ENCODE measurements at regions not wholly inside any gene's neighbourhood (a gene's known extent, or its start where the extent isn't known, plus 50 kb on each side); places are given as distances from the start of the nearest gene placed in this dataset.

GRCh38 chr5:74205767-74206578 is 434.6 kb downstream of the ENC1 start:
- no peaks in the 10 kb centered on the region for H3K4me1 ChIP-seq (ENCODE audit: control insufficient read depth, insufficient read depth, low read length)
- H3K27me3 ChIP-seq (ENCODE audit: control insufficient read depth in 1 of 2, insufficient read depth in 2 of 2, low read length in 2 of 2): no peaks in the 10 kb centered on the region
- no peak overlapping the region for H3K9ac ChIP-seq (ENCODE audit: low read length in 2 of 2)
- H3K36me3 ChIP-seq (ENCODE audit: control insufficient read depth in 2 of 2, insufficient read depth in 2 of 2, low read length in 2 of 2): no peaks in the 10 kb centered on the region
- no peak overlapping the region for H3K27ac ChIP-seq (ENCODE audit: low read length)
- no peak overlapping the region for H3K4me3 ChIP-seq (ENCODE audit: low read length in 2 of 2)
- H3K9me3 ChIP-seq (ENCODE audit: control insufficient read depth in 2 of 2, low read length in 2 of 2): no peaks in the 10 kb centered on the region

DNA sequence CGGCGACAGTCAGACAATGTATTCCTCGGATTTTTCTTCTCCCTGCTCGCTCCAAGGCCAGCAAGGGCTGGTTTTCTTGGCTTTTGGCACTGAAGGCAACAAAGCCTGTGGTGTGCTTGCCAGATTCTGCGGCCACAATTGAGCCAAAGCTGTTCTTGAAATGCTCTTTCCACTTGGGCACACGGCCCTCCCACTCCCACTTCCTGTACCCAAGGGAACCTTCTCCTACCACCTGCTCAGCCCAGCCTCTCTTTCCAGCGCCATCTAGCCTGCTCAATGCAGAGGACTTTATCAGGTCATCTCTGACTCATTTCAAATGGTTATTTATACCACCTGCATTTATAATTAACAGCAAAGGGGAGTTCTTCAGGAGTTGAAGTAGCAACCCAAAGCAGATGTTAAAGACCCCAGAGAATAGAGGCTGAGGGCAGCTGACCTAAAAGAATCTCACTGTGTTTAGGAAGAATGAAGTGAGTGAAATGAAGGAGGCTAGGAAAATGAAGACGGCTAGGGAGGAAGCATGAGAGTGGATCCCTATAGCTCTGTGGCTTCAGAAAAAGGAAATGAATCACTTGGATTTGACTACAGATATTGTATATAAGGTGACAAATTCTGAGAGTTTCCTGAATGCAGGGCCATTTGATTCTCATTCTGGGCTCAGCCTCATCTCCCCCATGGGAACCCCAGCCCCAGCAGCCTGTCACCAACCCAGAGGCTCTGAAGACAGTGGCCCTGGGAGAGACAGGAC is 439.0 kb downstream of the ENC1 start:
- no peak overlapping the region for H3K4me3 ChIP-seq (ENCODE audit: low read length in 2 of 2)
- H3K27me3 ChIP-seq (ENCODE audit: control insufficient read depth in 1 of 2, insufficient read depth in 2 of 2, low read length in 2 of 2): no peaks in the 10 kb centered on the region
- no peaks in the 10 kb centered on the region for H3K36me3 ChIP-seq (ENCODE audit: control insufficient read depth in 2 of 2, insufficient read depth in 2 of 2, low read length in 2 of 2)
- peaks cover 3% of the 10 kb centered on the region for H3K4me1 ChIP-seq (ENCODE audit: control insufficient read depth, insufficient read depth, low read length)
- H3K9ac ChIP-seq (ENCODE audit: low read length in 2 of 2): no peak overlapping the region
- no peaks in the 10 kb centered on the region for H3K9me3 ChIP-seq (ENCODE audit: control insufficient read depth in 2 of 2, low read length in 2 of 2)
- H3K27ac ChIP-seq (ENCODE audit: low read length): no peak overlapping the region

- no peaks in the 10 kb centered on the region for H3K9me3 ChIP-seq (ENCODE audit: control insufficient read depth in 2 of 2, low read length in 2 of 2)
- H3K27me3 ChIP-seq (ENCODE audit: control insufficient read depth in 1 of 2, insufficient read depth in 2 of 2, low read length in 2 of 2): no peaks in the 10 kb centered on the region
- H3K4me3 ChIP-seq (ENCODE audit: low read length in 2 of 2): no peak overlapping the region
- H3K27ac ChIP-seq (ENCODE audit: low read length): no peak overlapping the region
- no peak overlapping the region for H3K9ac ChIP-seq (ENCODE audit: low read length in 2 of 2)
- H3K4me1 ChIP-seq (ENCODE audit: control insufficient read depth, insufficient read depth, low read length): peaks cover 3% of the 10 kb centered on the region
- H3K36me3 ChIP-seq (ENCODE audit: control insufficient read depth in 2 of 2, insufficient read depth in 2 of 2, low read length in 2 of 2): no peaks in the 10 kb centered on the region
Observed at GRCh38 chr5:74200560-74200959, 440.0 kb downstream of the ENC1 start.

DNA sequence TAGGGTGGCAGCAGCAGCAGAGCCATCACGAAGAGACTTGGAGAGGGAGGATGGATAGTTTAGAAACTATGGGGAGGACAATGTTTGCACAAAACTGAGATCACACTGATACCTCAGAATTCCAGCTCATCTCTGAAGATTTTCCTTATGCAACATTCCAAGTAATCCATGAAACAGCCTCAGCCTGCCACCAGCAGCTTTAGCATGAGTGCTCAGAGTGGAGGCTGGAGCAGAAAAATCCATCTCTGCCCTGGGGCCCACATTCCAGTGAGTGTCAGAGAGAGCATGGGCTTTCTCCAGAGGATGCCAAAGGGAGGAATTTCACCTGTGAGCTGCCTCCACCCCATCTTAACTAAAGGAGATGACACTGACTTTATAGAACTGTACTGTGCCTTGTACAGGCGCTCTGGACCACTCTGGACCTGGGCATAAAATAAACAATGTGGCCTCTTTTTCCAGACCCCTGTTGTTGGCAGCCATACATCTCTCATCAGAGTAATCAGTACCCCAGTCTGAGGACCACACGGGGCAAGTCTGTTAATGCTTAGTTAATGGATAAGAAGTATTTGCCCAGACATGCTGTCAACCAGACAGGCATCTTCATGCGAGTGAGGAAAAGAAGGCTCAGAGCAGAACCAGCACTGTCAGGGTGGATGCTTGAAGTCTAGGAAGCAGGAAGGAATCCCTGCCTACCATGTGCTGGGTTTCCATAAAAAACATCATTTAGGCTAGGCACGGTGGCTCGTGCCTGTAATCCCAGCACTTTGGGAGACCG is 440.9 kb downstream of the ENC1 start:
- Histone ChIP-seq H3K27ac (ENCODE audit: low read length) (no peak overlapping the region), H3K4me1 (ENCODE audit: control insufficient read depth, insufficient read depth, low read length) (peaks cover 3% of the 10 kb centered on the region), H3K4me3 (ENCODE audit: low read length in 2 of 2) (no peak overlapping the region), H3K36me3 (ENCODE audit: control insufficient read depth in 2 of 2, insufficient read depth in 2 of 2, low read length in 2 of 2) (no peaks in the 10 kb centered on the region), H3K9me3 (ENCODE audit: control insufficient read depth in 2 of 2, low read length in 2 of 2) (no peaks in the 10 kb centered on the region), H3K9ac (ENCODE audit: low read length in 2 of 2) (no peak overlapping the region), H3K27me3 (ENCODE audit: control insufficient read depth in 1 of 2, insufficient read depth in 2 of 2, low read length in 2 of 2) (no peaks in the 10 kb centered on the region)

DNA sequence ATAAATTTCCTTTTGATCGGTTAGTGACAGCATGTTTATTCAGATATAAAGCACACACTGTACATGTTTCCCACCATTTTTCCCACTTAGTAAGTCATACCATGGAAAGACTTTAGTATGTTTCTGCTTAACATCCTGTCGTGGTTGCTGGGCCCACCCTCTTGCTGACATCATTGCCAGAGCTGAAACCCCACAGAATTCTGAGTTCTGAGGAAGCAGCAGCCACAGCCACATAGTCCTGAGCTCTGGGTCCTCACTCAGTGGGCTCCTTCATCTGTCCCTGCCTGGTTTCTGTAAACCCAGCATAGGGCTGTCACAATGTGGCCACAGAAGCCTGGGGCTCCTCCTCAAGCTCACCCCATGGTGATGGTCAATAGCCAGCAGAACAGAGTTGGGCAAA is 441.5 kb downstream of the ENC1 start:
- Histone ChIP-seq H3K27ac (ENCODE audit: low read length) (no peak overlapping the region), H3K36me3 (ENCODE audit: control insufficient read depth in 2 of 2, insufficient read depth in 2 of 2, low read length in 2 of 2) (no peaks in the 10 kb centered on the region), H3K4me1 (ENCODE audit: control insufficient read depth, insufficient read depth, low read length) (peaks cover 3% of the 10 kb centered on the region), H3K9ac (ENCODE audit: low read length in 2 of 2) (no peak overlapping the region), H3K4me3 (ENCODE audit: low read length in 2 of 2) (no peak overlapping the region), H3K27me3 (ENCODE audit: control insufficient read depth in 1 of 2, insufficient read depth in 2 of 2, low read length in 2 of 2) (no peaks in the 10 kb centered on the region), H3K9me3 (ENCODE audit: control insufficient read depth in 2 of 2, low read length in 2 of 2) (no peaks in the 10 kb centered on the region)

GRCh38 chr5:74198156-74198555 is 442.4 kb downstream of the ENC1 start:
- Histone ChIP-seq H3K9me3 (ENCODE audit: control insufficient read depth in 2 of 2, low read length in 2 of 2) (no peaks in the 10 kb centered on the region), H3K4me1 (ENCODE audit: control insufficient read depth, insufficient read depth, low read length) (peaks cover 3% of the 10 kb centered on the region), H3K27me3 (ENCODE audit: control insufficient read depth in 1 of 2, insufficient read depth in 2 of 2, low read length in 2 of 2) (no peaks in the 10 kb centered on the region), H3K27ac (ENCODE audit: low read length) (no peak overlapping the region), H3K9ac (ENCODE audit: low read length in 2 of 2) (no peak overlapping the region), H3K36me3 (ENCODE audit: control insufficient read depth in 2 of 2, insufficient read depth in 2 of 2, low read length in 2 of 2) (no peaks in the 10 kb centered on the region), H3K4me3 (ENCODE audit: low read length in 2 of 2) (no peak overlapping the region)

- no peaks in the 10 kb centered on the region for H3K9me3 ChIP-seq (ENCODE audit: control insufficient read depth in 2 of 2, low read length in 2 of 2)
- H3K9ac ChIP-seq (ENCODE audit: low read length in 2 of 2): no peak overlapping the region
- H3K36me3 ChIP-seq (ENCODE audit: control insufficient read depth in 2 of 2, insufficient read depth in 2 of 2, low read length in 2 of 2): no peaks in the 10 kb centered on the region
- peaks cover 3% of the 10 kb centered on the region for H3K4me1 ChIP-seq (ENCODE audit: control insufficient read depth, insufficient read depth, low read length)
- H3K27me3 ChIP-seq (ENCODE audit: control insufficient read depth in 1 of 2, insufficient read depth in 2 of 2, low read length in 2 of 2): no peaks in the 10 kb centered on the region
- no peak overlapping the region for H3K27ac ChIP-seq (ENCODE audit: low read length)
- no peak overlapping the region for H3K4me3 ChIP-seq (ENCODE audit: low read length in 2 of 2)
Observed at GRCh38 chr5:74196233-74196632, 444.3 kb downstream of the ENC1 start.

DNA sequence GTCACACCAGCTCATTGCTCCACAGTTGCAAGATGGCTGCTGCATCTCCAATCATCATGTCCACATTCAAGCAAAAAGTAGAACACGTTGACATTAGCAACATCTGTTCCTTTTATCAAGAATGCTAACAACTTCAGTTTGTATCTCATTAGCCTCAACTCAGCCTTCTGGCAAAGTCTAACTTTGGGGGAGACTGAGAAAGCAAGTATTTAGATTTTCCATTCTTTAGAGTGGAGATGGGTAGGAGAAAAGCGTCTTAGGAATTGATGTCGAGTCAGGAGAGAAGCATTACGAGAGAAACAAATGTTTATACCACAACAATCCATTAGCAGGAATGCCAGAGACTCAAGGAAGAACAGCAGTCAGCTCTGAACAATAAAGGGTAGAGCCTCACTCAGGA is 446.3 kb downstream of the ENC1 start:
- H3K9ac ChIP-seq (ENCODE audit: low read length in 2 of 2): no peak overlapping the region
- no peaks in the 10 kb centered on the region for H3K27me3 ChIP-seq (ENCODE audit: control insufficient read depth in 1 of 2, insufficient read depth in 2 of 2, low read length in 2 of 2)
- no peaks in the 10 kb centered on the region for H3K9me3 ChIP-seq (ENCODE audit: control insufficient read depth in 2 of 2, low read length in 2 of 2)
- H3K4me1 ChIP-seq (ENCODE audit: control insufficient read depth, insufficient read depth, low read length): peaks cover 3% of the 10 kb centered on the region
- H3K4me3 ChIP-seq (ENCODE audit: low read length in 2 of 2): no peak overlapping the region
- no peak overlapping the region for H3K27ac ChIP-seq (ENCODE audit: low read length)
- no peaks in the 10 kb centered on the region for H3K36me3 ChIP-seq (ENCODE audit: control insufficient read depth in 2 of 2, insufficient read depth in 2 of 2, low read length in 2 of 2)

- Histone ChIP-seq H3K4me3 (ENCODE audit: low read length in 2 of 2) (no peak overlapping the region), H3K9me3 (ENCODE audit: control insufficient read depth in 2 of 2, low read length in 2 of 2) (no peaks in the 10 kb centered on the region), H3K9ac (ENCODE audit: low read length in 2 of 2) (no peak overlapping the region), H3K4me1 (ENCODE audit: control insufficient read depth, insufficient read depth, low read length) (no peaks in the 10 kb centered on the region), H3K36me3 (ENCODE audit: control insufficient read depth in 2 of 2, insufficient read depth in 2 of 2, low read length in 2 of 2) (no peaks in the 10 kb centered on the region), H3K27me3 (ENCODE audit: control insufficient read depth in 1 of 2, insufficient read depth in 2 of 2, low read length in 2 of 2) (no peaks in the 10 kb centered on the region), H3K27ac (ENCODE audit: low read length) (no peak overlapping the region)
Observed at GRCh38 chr5:74192606-74193299, 447.8 kb downstream of the ENC1 start.

DNA sequence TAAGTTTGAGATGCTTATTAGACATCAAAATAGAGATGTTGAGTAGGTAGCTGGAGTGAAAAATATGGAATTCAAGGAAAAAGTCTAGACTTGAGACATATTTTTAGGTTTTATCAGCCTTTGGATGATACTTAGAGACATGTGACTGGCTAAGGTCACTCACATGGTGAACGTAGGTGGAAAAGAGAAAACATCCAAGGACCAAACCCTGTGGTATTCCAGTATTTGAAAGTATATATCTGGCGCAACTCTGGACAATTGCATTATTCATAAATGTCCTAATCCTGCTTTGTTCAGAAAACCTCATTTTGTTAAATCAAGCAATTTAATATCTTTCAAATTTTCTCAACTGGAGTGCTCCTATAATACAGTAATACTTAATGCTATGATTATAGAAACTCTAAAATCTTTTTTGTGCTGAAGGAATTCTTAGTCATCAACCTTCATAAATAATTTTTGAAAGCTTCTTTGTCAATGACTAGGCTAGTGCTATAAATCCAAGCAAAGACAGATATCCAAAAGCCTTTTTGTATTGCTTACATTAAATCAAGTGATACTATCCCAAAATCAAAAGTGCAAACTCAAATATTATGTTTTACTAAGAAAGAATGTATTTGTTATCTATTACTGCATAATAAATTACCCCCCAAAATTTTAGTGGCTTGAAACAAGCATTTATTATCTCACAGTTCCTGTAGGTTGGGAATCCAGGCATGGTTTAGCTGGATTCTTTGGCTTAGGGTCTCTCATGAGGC is 452.0 kb downstream of the ENC1 start:
- H3K27me3 ChIP-seq (ENCODE audit: control insufficient read depth in 1 of 2, insufficient read depth in 2 of 2, low read length in 2 of 2): no peaks in the 10 kb centered on the region
- no peak overlapping the region for H3K27ac ChIP-seq (ENCODE audit: low read length)
- no peak overlapping the region for H3K4me3 ChIP-seq (ENCODE audit: low read length in 2 of 2)
- no peaks in the 10 kb centered on the region for H3K36me3 ChIP-seq (ENCODE audit: control insufficient read depth in 2 of 2, insufficient read depth in 2 of 2, low read length in 2 of 2)
- H3K9me3 ChIP-seq (ENCODE audit: control insufficient read depth in 2 of 2, low read length in 2 of 2): no peaks in the 10 kb centered on the region
- H3K9ac ChIP-seq (ENCODE audit: low read length in 2 of 2): no peak overlapping the region
- H3K4me1 ChIP-seq (ENCODE audit: control insufficient read depth, insufficient read depth, low read length): no peaks in the 10 kb centered on the region
